MCF 10A (cell line): ENCODE measurements at regions not wholly inside any gene's neighbourhood (a gene's known extent, or its start where the extent isn't known, plus 50 kb on each side); places are given as distances from the start of the nearest gene placed in this dataset.

Experiments used
- BruUV-seq: library from RNA; stranded (reverse); fragments of 400-500 nt; replicated peaks from 2 replicates; lab custom pipeline; 2021; lab: Mats Ljungman, UMichigan
- CTCF ChIA-PET: fragments of 300-600 bp; sonication (Branson Sonifier 250); formaldehyde crosslinking; extraction: SDS; loops from one replicate; lab custom pipeline; 2021; ENCODE audit warnings: antibody characterized with exemption, inconsistent platforms; lab: Yijun Ruan, JAX
- POLR2A ChIA-PET: fragments of 300-600, 350-650 bp; sonication (Branson Sonifier 250); formaldehyde crosslinking; extraction: SDS; loops from one replicate; lab custom pipeline; 2020; ENCODE audit warnings: antibody characterized with exemption, inconsistent platforms; lab: Yijun Ruan, JAX
- DNase-seq: peaks from one replicate; pipeline ENCODE4 v3.0.0-alpha.2; 2018; ENCODE audit not compliant: unreplicated experiment
- H3K27ac Mint-ChIP-seq: one replicate; pipeline ENCODE4 v1.8.0; 2022; ENCODE audit warnings: mild to moderate bottlenecking, low read depth, mixed read lengths; ENCODE audit not compliant: unreplicated experiment
- H3K27me3 Mint-ChIP-seq: one replicate; pipeline ENCODE4 v1.8.0; 2022; ENCODE audit warnings: mixed read lengths; ENCODE audit not compliant: insufficient read depth, unreplicated experiment
- H3K36me3 Mint-ChIP-seq: one replicate; pipeline ENCODE4 v1.8.0; 2022; ENCODE audit warnings: mild to moderate bottlenecking, moderate library complexity, mixed read lengths; ENCODE audit not compliant: insufficient read depth, unreplicated experiment
- H3K4me1 Mint-ChIP-seq: one replicate; pipeline ENCODE4 v1.8.0; 2022; ENCODE audit warnings: mixed read lengths; ENCODE audit not compliant: insufficient read depth, unreplicated experiment
- H3K4me3 Mint-ChIP-seq: one replicate; pipeline ENCODE4 v1.8.0; 2022; ENCODE audit warnings: mild to moderate bottlenecking, moderate library complexity, mixed read lengths; ENCODE audit not compliant: unreplicated experiment
- H3K9me3 Mint-ChIP-seq: one replicate; pipeline ENCODE4 v1.8.0; 2022; ENCODE audit warnings: mixed read lengths; ENCODE audit not compliant: unreplicated experiment
- intact Hi-C: fragments of 100-400 bp; cut with micrococcal nuclease; formaldehyde crosslinking; loops from 2 replicates; pipeline ENCODE4 v1.14.1; 2022
- TF ChIP-seq, protein P1 (sequence below): fragments of 200-600 bp; IDR thresholded peaks from one replicate; pipeline ENCODE4 v1.8.0; 2022; ENCODE audit warnings: antibody characterized with exemption, mild to moderate bottlenecking; ENCODE audit not compliant: unreplicated experiment

DNA sequence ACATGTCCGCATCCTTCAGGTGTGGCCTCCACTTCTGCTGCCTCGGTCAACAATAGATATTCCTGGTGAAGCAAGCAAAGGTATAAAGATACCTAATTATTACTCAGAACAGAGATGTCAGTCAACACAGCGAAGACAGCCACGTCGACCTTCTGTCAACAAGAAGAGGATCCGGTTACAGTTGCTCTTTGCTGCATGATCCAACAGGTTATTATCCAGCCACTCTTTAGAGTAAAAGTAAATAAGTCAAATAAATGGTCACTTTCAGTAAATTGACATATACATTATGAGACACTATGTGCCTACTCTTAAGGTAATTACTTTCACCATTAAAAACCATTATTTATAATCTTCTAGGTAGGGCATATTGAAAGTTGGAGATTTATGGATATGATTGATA, 356.8 kb upstream of the ATP11B start:
- intact Hi-C loops: no loop called here
- no peak overlapping the region for H3K27ac Mint-ChIP-seq

GRCh38 chr3:182438398-182438797, 354.9 kb upstream of the ATP11B start:
- Mint-ChIP-seq H3K9me3 (no peaks in the 10 kb centered on the region), H3K27ac (no peak overlapping the region), H3K27me3 (no peaks in the 10 kb centered on the region), H3K36me3 (no peaks in the 10 kb centered on the region), H3K4me1 (no peaks in the 10 kb centered on the region), H3K4me3 (no peak overlapping the region)
- ChIA-PET POLR2A (interaction anchor here (0.6 kb wide), 1 partner anchor 188 kb away, joined by 3 read pairs; no protein-coding TSS in a partner anchor), CTCF (interaction anchor here (0.6 kb wide), 1 partner anchor 11 kb away, joined by 4 read pairs; no protein-coding TSS in a partner anchor)
- no TSS peak for BruUV-seq
- TF ChIP-seq, protein P1, sequence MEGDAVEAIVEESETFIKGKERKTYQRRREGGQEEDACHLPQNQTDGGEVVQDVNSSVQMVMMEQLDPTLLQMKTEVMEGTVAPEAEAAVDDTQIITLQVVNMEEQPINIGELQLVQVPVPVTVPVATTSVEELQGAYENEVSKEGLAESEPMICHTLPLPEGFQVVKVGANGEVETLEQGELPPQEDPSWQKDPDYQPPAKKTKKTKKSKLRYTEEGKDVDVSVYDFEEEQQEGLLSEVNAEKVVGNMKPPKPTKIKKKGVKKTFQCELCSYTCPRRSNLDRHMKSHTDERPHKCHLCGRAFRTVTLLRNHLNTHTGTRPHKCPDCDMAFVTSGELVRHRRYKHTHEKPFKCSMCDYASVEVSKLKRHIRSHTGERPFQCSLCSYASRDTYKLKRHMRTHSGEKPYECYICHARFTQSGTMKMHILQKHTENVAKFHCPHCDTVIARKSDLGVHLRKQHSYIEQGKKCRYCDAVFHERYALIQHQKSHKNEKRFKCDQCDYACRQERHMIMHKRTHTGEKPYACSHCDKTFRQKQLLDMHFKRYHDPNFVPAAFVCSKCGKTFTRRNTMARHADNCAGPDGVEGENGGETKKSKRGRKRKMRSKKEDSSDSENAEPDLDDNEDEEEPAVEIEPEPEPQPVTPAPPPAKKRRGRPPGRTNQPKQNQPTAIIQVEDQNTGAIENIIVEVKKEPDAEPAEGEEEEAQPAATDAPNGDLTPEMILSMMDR: no peak
- no peak for DNase-seq
- intact Hi-C loops: no loop called here

More for the DNA sequence above, 356.8 kb upstream of the ATP11B start:
- ChIA-PET POLR2A (no interaction called here), CTCF (no interaction called here)
- Mint-ChIP-seq H3K27me3 (no peaks in the 10 kb centered on the region), H3K4me3 (no peak overlapping the region), H3K4me1 (no peaks in the 10 kb centered on the region), H3K9me3 (no peaks in the 10 kb centered on the region), H3K36me3 (no peaks in the 10 kb centered on the region)
- BruUV-seq: no TSS peak
- TF ChIP-seq, protein P1: no peak
- DNase-seq: no peak

- H3K4me1 Mint-ChIP-seq: no peaks in the 10 kb centered on the region
- intact Hi-C loops: no loop called here
- H3K36me3 Mint-ChIP-seq: no peaks in the 10 kb centered on the region
- TF ChIP-seq, protein P1: no peak
- POLR2A ChIA-PET: interaction anchor here (1.1 kb wide), 1 partner anchor 25 kb away, joined by 3 read pairs; no protein-coding TSS in a partner anchor
- H3K9me3 Mint-ChIP-seq: no peaks in the 10 kb centered on the region
- H3K27ac Mint-ChIP-seq: no peak overlapping the region
- DNase-seq: no peak
- BruUV-seq: no TSS peak
- H3K27me3 Mint-ChIP-seq: no peaks in the 10 kb centered on the region
- H3K4me3 Mint-ChIP-seq: no peak overlapping the region
- CTCF ChIA-PET: interaction anchor here (1.1 kb wide), 1 partner anchor 51 kb away, joined by 3 read pairs; no protein-coding TSS in a partner anchor
Measured at GRCh38 chr3:182440101-182440500, 353.2 kb upstream of the ATP11B start.

GRCh38 chr3:182445576-182445975, 347.7 kb upstream of the ATP11B start:
- BruUV-seq: no TSS peak
- intact Hi-C loops: no loop called here
- POLR2A ChIA-PET: no interaction called here
- H3K36me3 Mint-ChIP-seq: no peaks in the 10 kb centered on the region
- TF ChIP-seq, protein P1: no peak
- H3K4me1 Mint-ChIP-seq: no peaks in the 10 kb centered on the region
- no peaks in the 10 kb centered on the region for H3K27me3 Mint-ChIP-seq
- H3K9me3 Mint-ChIP-seq: no peaks in the 10 kb centered on the region
- no peak overlapping the region for H3K4me3 Mint-ChIP-seq
- DNase-seq: no peak
- CTCF ChIA-PET: no interaction called here
- no peak overlapping the region for H3K27ac Mint-ChIP-seq
